ENCODE measurements at regions not wholly inside any gene's neighbourhood (a gene's known extent, or its start where the extent isn't known, plus 50 kb on each side); places are given as distances from the start of the nearest gene placed in this dataset.

DNA sequence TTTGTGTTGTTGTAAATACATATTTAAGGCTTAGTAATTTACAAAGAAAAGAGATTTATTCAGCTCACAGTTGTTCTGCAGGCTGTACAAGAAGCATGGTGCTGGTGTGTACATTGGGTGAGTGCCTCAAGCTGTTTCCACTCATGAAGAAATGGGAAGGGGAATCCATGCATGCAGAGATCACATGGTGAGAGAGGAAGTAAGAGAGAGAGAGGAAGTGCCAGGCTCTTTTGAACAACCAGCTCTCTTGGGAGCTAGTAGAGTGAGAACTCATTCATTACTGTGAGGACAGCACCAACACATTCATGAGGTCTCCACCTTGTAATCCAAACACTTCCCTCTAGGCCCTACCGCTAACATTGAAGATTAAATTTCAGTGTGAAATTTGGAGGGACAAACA, 909.2 kb downstream of the NSUN3 start:
- H3K27me3 Mint-ChIP-seq (ENCODE audit: low read depth, unreplicated experiment), result no peaks in the 10 kb centered on the region
- no peak overlapping the region for H3K27ac ChIP-seq (ENCODE audit: low read depth, low read length)
- no peak overlapping the region for H3K9ac ChIP-seq (ENCODE audit: low read length)
- peaks cover 2% of the 10 kb centered on the region for H3K36me3 Mint-ChIP-seq (ENCODE audit: low read depth, unreplicated experiment)
- DNase-seq (ENCODE audit: low read depth) (no peak), FAIRE-seq (no peak)
- no peaks in the 10 kb centered on the region for H3K36me3 ChIP-seq (ENCODE audit: insufficient read depth, low read length)
- no peak for TF ChIP-seq EZH2 (IDR thresholded peaks at IDR 0.05; ENCODE audit: insufficient read depth, low read length)
- TF ChIP-seq, protein P1, sequence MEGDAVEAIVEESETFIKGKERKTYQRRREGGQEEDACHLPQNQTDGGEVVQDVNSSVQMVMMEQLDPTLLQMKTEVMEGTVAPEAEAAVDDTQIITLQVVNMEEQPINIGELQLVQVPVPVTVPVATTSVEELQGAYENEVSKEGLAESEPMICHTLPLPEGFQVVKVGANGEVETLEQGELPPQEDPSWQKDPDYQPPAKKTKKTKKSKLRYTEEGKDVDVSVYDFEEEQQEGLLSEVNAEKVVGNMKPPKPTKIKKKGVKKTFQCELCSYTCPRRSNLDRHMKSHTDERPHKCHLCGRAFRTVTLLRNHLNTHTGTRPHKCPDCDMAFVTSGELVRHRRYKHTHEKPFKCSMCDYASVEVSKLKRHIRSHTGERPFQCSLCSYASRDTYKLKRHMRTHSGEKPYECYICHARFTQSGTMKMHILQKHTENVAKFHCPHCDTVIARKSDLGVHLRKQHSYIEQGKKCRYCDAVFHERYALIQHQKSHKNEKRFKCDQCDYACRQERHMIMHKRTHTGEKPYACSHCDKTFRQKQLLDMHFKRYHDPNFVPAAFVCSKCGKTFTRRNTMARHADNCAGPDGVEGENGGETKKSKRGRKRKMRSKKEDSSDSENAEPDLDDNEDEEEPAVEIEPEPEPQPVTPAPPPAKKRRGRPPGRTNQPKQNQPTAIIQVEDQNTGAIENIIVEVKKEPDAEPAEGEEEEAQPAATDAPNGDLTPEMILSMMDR (IDR thresholded peaks at IDR 0.05; ENCODE audit: insufficient read depth, low read depth, low read length), result no peak
- H3K4me3 Mint-ChIP-seq (ENCODE audit: unreplicated experiment), result no peak overlapping the region
- no peak overlapping the region for H3K4me2 ChIP-seq (ENCODE audit: low read length)
- no peak overlapping the region for H3K4me3 ChIP-seq (ENCODE audit: insufficient read depth, low read depth, low read length)
- H3K27ac Mint-ChIP-seq (ENCODE audit: unreplicated experiment), result no peak overlapping the region
- peaks cover 1% of the 10 kb centered on the region for H3K4me1 Mint-ChIP-seq (ENCODE audit: low read depth, unreplicated experiment)
- no peaks in the 10 kb centered on the region for H4K20me1 ChIP-seq (ENCODE audit: insufficient read depth, low read length)
- no peak overlapping the region for H2AFZ ChIP-seq (ENCODE audit: low read depth, low read length)
- H3K4me1 ChIP-seq (ENCODE audit: insufficient read depth, low read length), result no peaks in the 10 kb centered on the region
- no peaks in the 10 kb centered on the region for H3K27me3 ChIP-seq (ENCODE audit: insufficient read depth, low read length)
- no peaks in the 10 kb centered on the region for H3K79me2 ChIP-seq (ENCODE audit: insufficient read depth, low read length)
- H3K9me3 Mint-ChIP-seq (ENCODE audit: unreplicated experiment), result peaks cover 5% of the 10 kb centered on the region
- no peaks in the 10 kb centered on the region for H3K9me3 ChIP-seq (ENCODE audit: insufficient read depth, low read depth, low read length)

DNA sequence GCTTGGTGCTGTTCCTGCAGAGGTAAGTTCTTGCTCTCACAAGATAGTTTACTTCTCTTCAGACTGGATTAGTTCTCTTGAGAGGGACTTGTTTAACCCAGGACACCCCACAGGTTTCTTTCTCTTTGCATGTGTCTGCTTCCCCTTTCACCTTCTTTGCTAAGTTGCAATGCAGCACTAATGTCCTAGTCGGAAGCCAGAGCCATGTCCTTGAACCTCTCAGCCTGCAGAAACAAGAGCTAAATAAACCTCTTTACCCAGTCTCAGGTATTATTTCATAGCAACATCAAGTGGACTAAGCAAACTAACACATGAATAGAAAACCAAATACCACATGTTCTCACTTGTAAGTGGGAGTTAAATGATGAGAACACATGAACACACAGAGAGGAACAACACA, 915.2 kb downstream of the NSUN3 start:
- H3K79me2 ChIP-seq (ENCODE audit: insufficient read depth, low read length), result no peaks in the 10 kb centered on the region
- no peak overlapping the region for H3K4me3 Mint-ChIP-seq (ENCODE audit: unreplicated experiment)
- no peak overlapping the region for H2AFZ ChIP-seq (ENCODE audit: low read depth, low read length)
- no peaks in the 10 kb centered on the region for H4K20me1 ChIP-seq (ENCODE audit: insufficient read depth, low read length)
- peaks cover 5% of the 10 kb centered on the region for H3K9me3 Mint-ChIP-seq (ENCODE audit: unreplicated experiment)
- peaks cover 2% of the 10 kb centered on the region for H3K36me3 Mint-ChIP-seq (ENCODE audit: low read depth, unreplicated experiment)
- H3K36me3 ChIP-seq (ENCODE audit: insufficient read depth, low read length), result no peaks in the 10 kb centered on the region
- no peak overlapping the region for H3K9ac ChIP-seq (ENCODE audit: low read length)
- H3K27me3 Mint-ChIP-seq (ENCODE audit: low read depth, unreplicated experiment), result no peaks in the 10 kb centered on the region
- H3K4me3 ChIP-seq (ENCODE audit: insufficient read depth, low read depth, low read length), result no peak overlapping the region
- H3K9me3 ChIP-seq (ENCODE audit: insufficient read depth, low read depth, low read length), result no peaks in the 10 kb centered on the region
- H3K27ac Mint-ChIP-seq (ENCODE audit: unreplicated experiment), result no peak overlapping the region
- no peaks in the 10 kb centered on the region for H3K27me3 ChIP-seq (ENCODE audit: insufficient read depth, low read length)
- H3K27ac ChIP-seq (ENCODE audit: low read depth, low read length), result no peak overlapping the region
- H3K4me1 ChIP-seq (ENCODE audit: insufficient read depth, low read length), result no peaks in the 10 kb centered on the region
- no peaks in the 10 kb centered on the region for H3K4me1 Mint-ChIP-seq (ENCODE audit: low read depth, unreplicated experiment)
- FAIRE-seq (no peak), DNase-seq (ENCODE audit: low read depth) (no peak)
- no peak overlapping the region for H3K4me2 ChIP-seq (ENCODE audit: low read length)
- TF ChIP-seq EZH2 (IDR thresholded peaks at IDR 0.05; ENCODE audit: insufficient read depth, low read length), result no peak
- TF ChIP-seq, protein P1 (IDR thresholded peaks at IDR 0.05; ENCODE audit: insufficient read depth, low read depth, low read length), result no peak

DNA sequence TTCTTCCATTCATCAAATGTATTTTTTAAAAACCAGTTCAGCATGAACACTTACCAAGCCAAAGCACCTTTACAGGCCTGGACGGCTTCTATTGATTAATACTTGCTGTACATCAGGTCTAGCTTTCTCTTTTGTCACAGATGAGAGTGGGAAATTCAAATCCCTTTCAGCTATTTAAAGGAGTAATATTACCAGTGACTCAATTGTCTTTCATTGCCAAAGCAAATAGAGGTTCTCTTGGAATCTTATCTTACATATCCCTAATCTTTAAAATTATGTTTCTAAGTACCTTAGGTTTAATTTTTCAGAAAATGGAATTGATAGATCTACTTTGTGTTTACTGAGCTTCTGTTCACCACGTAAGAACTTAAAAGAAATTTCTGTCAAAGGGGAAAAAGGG, 922.9 kb downstream of the NSUN3 start:
- FAIRE-seq, result no peak
- Mint-ChIP-seq H3K4me1 (ENCODE audit: low read depth, unreplicated experiment) (no peaks in the 10 kb centered on the region), H3K36me3 (ENCODE audit: low read depth, unreplicated experiment) (no peaks in the 10 kb centered on the region), H3K9me3 (ENCODE audit: unreplicated experiment) (no peaks in the 10 kb centered on the region), H3K27me3 (ENCODE audit: low read depth, unreplicated experiment) (no peaks in the 10 kb centered on the region), H3K27ac (ENCODE audit: unreplicated experiment) (no peak overlapping the region), H3K4me3 (ENCODE audit: unreplicated experiment) (no peak overlapping the region)
- Histone ChIP-seq H4K20me1 (ENCODE audit: insufficient read depth, low read length) (no peaks in the 10 kb centered on the region), H3K79me2 (ENCODE audit: insufficient read depth, low read length) (no peaks in the 10 kb centered on the region), H3K36me3 (ENCODE audit: insufficient read depth, low read length) (no peaks in the 10 kb centered on the region), H3K27me3 (ENCODE audit: insufficient read depth, low read length) (no peaks in the 10 kb centered on the region), H2AFZ (ENCODE audit: low read depth, low read length) (no peak overlapping the region), H3K9ac (ENCODE audit: low read length) (no peak overlapping the region), H3K27ac (ENCODE audit: low read depth, low read length) (no peak overlapping the region), H3K4me3 (ENCODE audit: insufficient read depth, low read depth, low read length) (no peak overlapping the region), H3K4me2 (ENCODE audit: low read length) (no peak overlapping the region), H3K9me3 (ENCODE audit: insufficient read depth, low read depth, low read length) (no peaks in the 10 kb centered on the region), H3K4me1 (ENCODE audit: insufficient read depth, low read length) (no peaks in the 10 kb centered on the region)
- TF ChIP-seq, protein P1 (IDR thresholded peaks at IDR 0.05; ENCODE audit: insufficient read depth, low read depth, low read length), result no peak
- no peak for TF ChIP-seq EZH2 (IDR thresholded peaks at IDR 0.05; ENCODE audit: insufficient read depth, low read length)
- DNase-seq (ENCODE audit: low read depth), result no peak

Data from astrocyte (in vitro differentiated cells and primary cell).